H9 (cell line): ENCODE measurements at regions not wholly inside any gene's neighbourhood (a gene's known extent, or its start where the extent isn't known, plus 50 kb on each side); places are given as distances from the start of the nearest gene placed in this dataset.

Experiments
- DNase-seq: peaks from one replicate; pipeline ENCODE4 v3.0.0-alpha.2; 2017
- H2AFZ ChIP-seq: one replicate; pipeline ENCODE4 v1.6.1; 2013; ENCODE audit warnings: mild to moderate bottlenecking, low read length, control low read depth, moderate library complexity
- H2AK5ac ChIP-seq: 2 replicates; pipeline ENCODE4 v1.6.1; 2013; ENCODE audit warnings: low read length, control low read depth, mixed read lengths; ENCODE audit not compliant: insufficient read length
- H2BK120ac ChIP-seq: one replicate; pipeline ENCODE4 v1.6.1; 2013; ENCODE audit warnings: low read depth, mild to moderate bottlenecking, low read length, control low read depth, inconsistent platforms; ENCODE audit not compliant: poor library complexity, severe bottlenecking
- H2BK12ac ChIP-seq: 2 replicates; pipeline ENCODE4 v1.6.1; 2013; ENCODE audit warnings: low read length, control low read depth, mixed read lengths, low read depth; ENCODE audit not compliant: insufficient read length
- H2BK15ac ChIP-seq: 2 replicates; pipeline ENCODE4 v1.6.1; 2013; ENCODE audit warnings: low read depth, low read length, control low read depth
- H2BK20ac ChIP-seq: one replicate; pipeline ENCODE4 v1.6.1; 2013; ENCODE audit warnings: low read depth, mild to moderate bottlenecking, low read length, control low read depth, inconsistent platforms; ENCODE audit not compliant: poor library complexity, severe bottlenecking
- H2BK5ac ChIP-seq: 2 replicates; pipeline ENCODE4 v1.6.1; 2013; ENCODE audit warnings: low read length, control low read depth, mixed read lengths; ENCODE audit not compliant: insufficient read length
- H3K14ac ChIP-seq: 2 replicates; pipeline ENCODE4 v1.6.1; 2013; ENCODE audit warnings: low read length, control low read depth; ENCODE audit not compliant: insufficient read depth
- H3K18ac ChIP-seq: 2 replicates; pipeline ENCODE4 v1.6.1; 2013; ENCODE audit warnings: low read depth, mild to moderate bottlenecking, mixed read lengths, low read length, control low read depth; ENCODE audit not compliant: insufficient read length
- H3K23ac ChIP-seq: 2 replicates; pipeline ENCODE4 v1.6.1; 2013; ENCODE audit warnings: low read length, control low read depth, mixed read lengths, low read depth; ENCODE audit not compliant: insufficient read length
- H3K23me2 ChIP-seq: 2 replicates; pipeline ENCODE4 v1.6.1; 2013; ENCODE audit warnings: low read depth, mild to moderate bottlenecking, mixed read lengths, low read length, control low read depth; ENCODE audit not compliant: insufficient read length, poor library complexity, severe bottlenecking
- H3K27ac ChIP-seq: 2 replicates; pipeline ENCODE4 v1.5.1; 2013; ENCODE audit warnings: low read length, control low read depth, mixed read lengths, low read depth; ENCODE audit not compliant: insufficient read length
- H3K27me3 ChIP-seq: 2 replicates; pipeline ENCODE4 v1.6.1; 2013; ENCODE audit warnings: low read length, control low read depth, inconsistent platforms; ENCODE audit not compliant: insufficient read depth
- H3K4ac ChIP-seq: 2 replicates; pipeline ENCODE4 v1.6.1; 2013; ENCODE audit warnings: low read depth, mild to moderate bottlenecking, control low read depth, inconsistent platforms, low read length, moderate library complexity
- H3K4me1 ChIP-seq: 2 replicates; pipeline ENCODE4 v1.6.1; 2013; ENCODE audit warnings: low read length, control low read depth, inconsistent platforms; ENCODE audit not compliant: insufficient read depth
- H3K4me2 ChIP-seq: 2 replicates; pipeline ENCODE4 v1.6.1; 2013; ENCODE audit warnings: low read length, control low read depth, mixed read lengths; ENCODE audit not compliant: insufficient read length, insufficient read depth
- H3K56ac ChIP-seq: 2 replicates; pipeline ENCODE4 v1.6.1; 2013; ENCODE audit warnings: low read depth, mild to moderate bottlenecking, mixed read lengths, low read length, control low read depth; ENCODE audit not compliant: insufficient read length
- H3K79me1 ChIP-seq: 2 replicates; pipeline ENCODE4 v1.6.1; 2013; ENCODE audit warnings: low read depth, mild to moderate bottlenecking, moderate library complexity, low read length, control low read depth, inconsistent platforms; ENCODE audit not compliant: insufficient read depth, poor library complexity, severe bottlenecking
- H3K79me2 ChIP-seq: 2 replicates; pipeline ENCODE4 v1.6.1; 2013; ENCODE audit warnings: low read length, control low read depth, inconsistent platforms; ENCODE audit not compliant: insufficient read depth
- H3K9ac ChIP-seq: 2 replicates; pipeline ENCODE4 v1.6.1; 2013; ENCODE audit warnings: low read length, control low read depth, mixed read lengths; ENCODE audit not compliant: insufficient read length; ENCODE audit errors: extremely low read depth
- H3K9me3 ChIP-seq: one replicate; pipeline ENCODE4 v1.6.1; 2013; ENCODE audit warnings: low read depth, low read length, inconsistent platforms; ENCODE audit not compliant: control insufficient read depth
- H3T11ph ChIP-seq: one replicate; pipeline ENCODE4 v1.6.1; 2013; ENCODE audit warnings: mild to moderate bottlenecking, low read length, control low read depth, inconsistent platforms
- H4K20me1 ChIP-seq: one replicate; pipeline ENCODE4 v1.6.1; 2013; ENCODE audit not compliant: control insufficient read depth, insufficient read length, insufficient read depth
- H4K5ac ChIP-seq: 2 replicates; pipeline ENCODE4 v1.6.1; 2013; ENCODE audit warnings: low read depth, mild to moderate bottlenecking, mixed read lengths, low read length, control low read depth; ENCODE audit not compliant: insufficient read length
- H4K8ac ChIP-seq: replicated peaks from 2 replicates; pipeline ENCODE4 v1.6.1; 2013; ENCODE audit warnings: low read length, control low read depth, mixed read lengths, low read depth; ENCODE audit not compliant: insufficient read length
- H4K91ac ChIP-seq: 2 replicates; pipeline ENCODE4 v1.6.1; 2013; ENCODE audit warnings: low read depth, mild to moderate bottlenecking, moderate library complexity, mixed read lengths, low read length, control low read depth; ENCODE audit not compliant: insufficient read length
- H3K27ac Mint-ChIP-seq, 3 experiments: 2 replicates in 2 of 3; 3 replicates in 1 of 3; pipeline ENCODE4 v1.8.0; 2020 to 2021; ENCODE audit warnings: mixed read lengths in 3 of 3, mild to moderate bottlenecking in 1 of 3, moderate library complexity in 1 of 3
- H3K27me3 Mint-ChIP-seq: 2 replicates; pipeline ENCODE4 v1.8.0; 2021; ENCODE audit warnings: low read depth, mild to moderate bottlenecking, moderate library complexity, mixed read lengths
- H3K36me3 Mint-ChIP-seq, 3 experiments: 2 replicates in 2 of 3; 3 replicates in 1 of 3; pipeline ENCODE4 v1.8.0; 2020 to 2021; ENCODE audit warnings: low read depth in 3 of 3, mixed read lengths in 3 of 3; ENCODE audit not compliant: insufficient read depth in 1 of 3
- H3K4me1 Mint-ChIP-seq, 2 experiments: 2 replicates each; pipeline ENCODE4 v1.8.0; 2020; ENCODE audit warnings: mixed read lengths in 2 of 2
- H3K4me3 Mint-ChIP-seq, 2 experiments: 2 replicates in 1 of 2; 3 replicates in 1 of 2; pipeline ENCODE4 v1.8.0; 2020 to 2021; ENCODE audit warnings: mild to moderate bottlenecking in 2 of 2, mixed read lengths in 2 of 2, moderate library complexity in 1 of 2
- H3K9me3 Mint-ChIP-seq, 2 experiments: 2 replicates in 1 of 2; 3 replicates in 1 of 2; pipeline ENCODE4 v1.8.0; 2020; ENCODE audit warnings: mild to moderate bottlenecking in 2 of 2, mixed read lengths in 2 of 2, moderate library complexity in 1 of 2
- WGBS: extraction: QIAGEN DNeasy Blood & Tissue Kit; methylation state at CpG from one replicate; pipeline ENCODE4 v1.1.7; 2013; ENCODE audit warnings: missing lambda C conversion rate, low lambda C conversion rate, mixed read lengths; ENCODE audit not compliant: insufficient read length; ENCODE audit errors: extremely low coverage; 5-methylcytosine and 5-hydroxymethylcytosine counted together
- TF ChIP-seq, protein P1 (sequence below): fragments of 200-600 bp; sonication (generic); conservative IDR thresholded peaks from 3 replicates; pipeline ENCODE4 v1.8.0; 2021; ENCODE audit warnings: antibody characterized with exemption, mild to moderate bottlenecking

DNA sequence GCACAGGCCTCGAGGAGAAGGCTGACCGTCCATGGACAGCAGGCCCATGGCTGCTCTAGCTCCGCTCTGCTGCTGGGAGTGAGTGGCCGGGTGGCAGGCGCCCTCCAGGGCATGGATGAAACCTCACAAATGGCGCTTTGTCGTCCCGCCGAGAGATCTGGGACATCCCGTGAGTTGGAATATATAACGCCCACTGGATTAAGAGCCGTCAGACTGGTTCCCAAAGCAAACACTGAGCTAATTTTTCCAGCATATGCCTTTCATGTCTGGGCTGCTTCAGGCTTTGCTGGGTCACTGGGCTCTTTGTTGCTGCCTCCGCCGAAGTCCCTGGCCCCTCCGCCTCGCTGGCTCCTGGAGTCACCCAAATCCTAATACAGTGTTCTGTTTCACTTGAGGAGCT lies 266.3 kb downstream of the FOXL1 start:
- WGBS: no CpG with 5 or more reads among the region's 16 CpGs
- Mint-ChIP-seq H3K27ac (no peak overlapping the region), H3K36me3 (no peaks in the 10 kb centered on the region), H3K9me3 (peaks cover 0 to 3% of the 10 kb centered on the region in 2 experiments; a peak in 1 of 5 replicates), H3K27me3 (peaks cover 11% of the 10 kb centered on the region), H3K4me3 (no peak overlapping the region), H3K4me1 (peaks cover 8 to 9% of the 10 kb centered on the region in 2 experiments; a peak in 3 of 4 replicates)
- Histone ChIP-seq H2BK120ac (no peak overlapping the region), H3K9me3 (no peaks in the 10 kb centered on the region), H3K4me1 (no peaks in the 10 kb centered on the region), H3K27ac (no peak overlapping the region), H2BK12ac (no peak overlapping the region), H3K27me3 (no peaks in the 10 kb centered on the region), H3K4me2 (no peak overlapping the region), H3K23ac (no peak overlapping the region), H3K9ac (no peak overlapping the region), H2BK15ac (no peak overlapping the region), H2BK20ac (no peak overlapping the region), H3K4ac (no peak overlapping the region), H3K56ac (no peak overlapping the region), H2BK5ac (no peak overlapping the region), H4K8ac (no peak overlapping the region), H3K79me1 (no peaks in the 10 kb centered on the region), H3K79me2 (no peaks in the 10 kb centered on the region), H4K20me1 (no peaks in the 10 kb centered on the region), H4K91ac (no peak overlapping the region), H4K5ac (no peak overlapping the region), H3K14ac (no peak overlapping the region), H2AFZ (no peak overlapping the region), H3K23me2 (no peaks in the 10 kb centered on the region), H2AK5ac (no peak overlapping the region), H3T11ph (no peak overlapping the region), H3K18ac (no peak overlapping the region)
- TF ChIP-seq, protein P1, sequence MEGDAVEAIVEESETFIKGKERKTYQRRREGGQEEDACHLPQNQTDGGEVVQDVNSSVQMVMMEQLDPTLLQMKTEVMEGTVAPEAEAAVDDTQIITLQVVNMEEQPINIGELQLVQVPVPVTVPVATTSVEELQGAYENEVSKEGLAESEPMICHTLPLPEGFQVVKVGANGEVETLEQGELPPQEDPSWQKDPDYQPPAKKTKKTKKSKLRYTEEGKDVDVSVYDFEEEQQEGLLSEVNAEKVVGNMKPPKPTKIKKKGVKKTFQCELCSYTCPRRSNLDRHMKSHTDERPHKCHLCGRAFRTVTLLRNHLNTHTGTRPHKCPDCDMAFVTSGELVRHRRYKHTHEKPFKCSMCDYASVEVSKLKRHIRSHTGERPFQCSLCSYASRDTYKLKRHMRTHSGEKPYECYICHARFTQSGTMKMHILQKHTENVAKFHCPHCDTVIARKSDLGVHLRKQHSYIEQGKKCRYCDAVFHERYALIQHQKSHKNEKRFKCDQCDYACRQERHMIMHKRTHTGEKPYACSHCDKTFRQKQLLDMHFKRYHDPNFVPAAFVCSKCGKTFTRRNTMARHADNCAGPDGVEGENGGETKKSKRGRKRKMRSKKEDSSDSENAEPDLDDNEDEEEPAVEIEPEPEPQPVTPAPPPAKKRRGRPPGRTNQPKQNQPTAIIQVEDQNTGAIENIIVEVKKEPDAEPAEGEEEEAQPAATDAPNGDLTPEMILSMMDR: no peak
- DNase-seq: no peak
